CD4-positive, alpha-beta T cell treated with Interleukin-2 at 100 ng/mL for 4 hours (primary cell): ENCODE measurements at regions not wholly inside any gene's neighbourhood (a gene's known extent, or its start where the extent isn't known, plus 50 kb on each side); places are given as distances from the start of the nearest gene placed in this dataset.
"Not testable (repeated sequence)": the region's sequence is repeated elsewhere in the genome, so short reads cannot be mapped to it uniquely, and the experiment has no call there.

Experiments used
- DNase-seq: peaks from one replicate; pipeline ENCODE4 v3.0.0-alpha.2; 2020; ENCODE audit warnings: low spot score

DNA sequence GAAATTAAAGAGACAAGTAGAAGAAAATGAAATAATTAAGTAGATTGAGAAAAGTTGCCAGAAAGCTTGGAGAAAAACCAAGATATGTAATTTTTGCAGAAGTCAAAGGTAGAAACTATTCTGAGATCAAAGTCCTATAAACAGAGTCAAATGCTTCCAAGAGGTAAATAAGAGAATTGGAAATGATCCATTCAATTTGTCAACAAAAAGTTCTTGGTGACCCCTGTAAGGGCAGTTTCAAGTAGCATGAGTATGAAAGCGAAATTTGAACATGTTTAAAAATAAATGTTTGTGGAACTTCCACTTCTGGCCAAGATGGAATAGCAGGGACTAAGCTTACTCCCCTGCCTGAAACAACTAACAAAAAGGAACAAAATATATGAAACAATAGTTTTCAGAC, 562.0 kb downstream of the SMARCA1 start:
- no peak for DNase-seq

DNA sequence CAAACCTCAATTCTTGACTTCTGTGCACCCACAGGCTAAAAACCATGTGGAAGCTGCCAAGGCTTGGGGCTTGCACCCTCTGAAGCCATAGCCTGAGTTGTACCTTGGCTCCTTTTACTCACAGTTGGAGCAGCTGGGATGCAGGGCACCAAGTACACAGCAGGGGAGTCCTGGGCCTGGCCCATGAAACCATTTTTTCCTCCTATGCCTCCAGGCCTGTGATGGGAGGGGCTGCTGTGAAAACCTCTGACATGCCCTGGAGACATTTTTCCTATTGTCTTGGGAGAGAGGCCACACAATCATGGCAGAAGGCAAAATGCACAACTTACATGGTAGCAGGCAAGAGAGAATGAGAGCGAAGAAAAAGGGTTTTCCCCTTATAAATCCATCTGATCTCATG, 568.6 kb downstream of the SMARCA1 start:
- DNase-seq, result not testable (repeated sequence)

DNA sequence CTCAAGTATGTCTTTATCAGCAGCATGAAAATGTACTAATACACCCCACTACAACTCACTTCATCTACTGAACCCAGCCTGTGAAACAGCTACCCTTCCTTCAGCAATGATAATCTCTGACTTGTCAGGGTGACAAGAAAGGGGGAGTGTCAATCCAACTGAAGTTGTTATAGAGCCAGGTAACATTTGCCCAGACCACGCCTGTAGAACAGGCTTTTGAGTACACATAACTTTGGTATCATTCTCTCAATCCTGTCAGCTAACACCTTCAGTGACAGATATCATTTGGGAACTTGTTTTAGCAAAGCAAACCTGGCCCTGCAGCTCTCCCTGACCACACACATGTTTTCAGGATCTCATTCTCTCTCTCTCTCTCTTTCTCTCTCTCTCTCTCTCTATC, 592.2 kb downstream of the SMARCA1 start:
- no peak for DNase-seq

- no peak for DNase-seq
Measured at GRCh38 chrX:128929271-128930057, 593.8 kb downstream of the SMARCA1 start.

GRCh38 chrX:128928636-128929035, 594.7 kb downstream of the SMARCA1 start:
- no peak for DNase-seq

DNA sequence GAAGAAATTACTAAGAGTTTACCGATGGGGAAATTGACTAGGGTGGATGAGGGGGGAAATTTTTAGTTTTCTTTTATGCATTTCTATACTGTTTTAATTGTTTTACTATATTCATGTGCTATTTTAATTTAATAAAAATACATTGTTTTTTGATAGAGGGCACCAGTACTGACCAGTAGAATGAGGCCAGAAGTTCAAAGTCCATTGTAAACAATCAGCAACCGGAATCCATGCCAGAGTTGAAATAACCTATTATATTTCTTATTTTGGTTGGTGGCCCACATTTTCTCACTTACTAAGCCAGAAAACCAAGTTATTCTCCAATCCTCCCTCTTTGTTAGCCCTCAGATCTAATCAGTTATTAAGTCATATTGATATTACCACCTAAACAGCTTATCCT, 595.9 kb downstream of the SMARCA1 start:
- DNase-seq, result no peak

- DNase-seq, result no peak
Measured at GRCh38 chrX:128906753-128907152, 616.5 kb downstream of the SMARCA1 start.

- no peak for DNase-seq
Measured at GRCh38 chrX:128901018-128901417, 622.3 kb downstream of the SMARCA1 start.

DNA sequence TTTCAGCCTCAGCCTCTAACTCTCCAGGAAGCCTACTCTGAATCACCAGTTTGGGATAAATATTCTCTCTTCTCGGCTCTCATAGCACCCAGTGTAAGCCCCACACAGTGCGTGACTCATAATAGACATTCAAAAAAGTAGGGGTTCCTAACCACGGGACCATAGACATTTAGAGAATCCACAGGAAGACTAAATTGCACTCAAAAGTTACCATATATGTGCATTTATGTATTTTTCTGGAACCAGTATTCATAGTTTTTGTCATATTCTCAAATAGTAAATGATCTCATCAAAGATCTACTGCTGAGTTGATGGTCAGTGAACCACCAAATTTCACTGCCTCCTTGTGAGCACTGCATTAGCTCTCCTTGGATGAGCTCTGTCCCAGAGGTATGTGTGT, 625.7 kb downstream of the SMARCA1 start:
- DNase-seq, result no peak

DNA sequence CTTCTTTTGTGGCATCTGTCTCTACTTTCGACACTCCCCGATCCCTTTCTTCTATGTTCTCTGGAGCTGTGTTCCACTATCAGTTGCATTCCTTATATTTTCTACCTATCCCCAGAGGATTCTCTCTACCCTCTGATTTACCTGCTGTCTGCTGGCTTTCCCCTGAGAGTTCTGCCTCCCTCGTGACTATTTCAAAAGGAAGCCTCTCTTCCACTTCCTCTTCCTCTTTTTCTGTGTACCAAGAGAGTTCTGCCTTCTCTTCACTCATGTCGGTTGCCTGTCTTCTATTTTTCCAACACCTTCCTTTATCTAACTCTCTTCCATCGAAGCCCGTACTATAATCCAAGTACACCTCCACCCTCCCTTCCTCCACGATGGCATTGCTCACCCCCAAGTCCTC, 631.7 kb downstream of the SMARCA1 start:
- no peak for DNase-seq

- no peak for DNase-seq
Measured at GRCh38 chrX:128884430-128884829, 638.9 kb downstream of the SMARCA1 start.

DNA sequence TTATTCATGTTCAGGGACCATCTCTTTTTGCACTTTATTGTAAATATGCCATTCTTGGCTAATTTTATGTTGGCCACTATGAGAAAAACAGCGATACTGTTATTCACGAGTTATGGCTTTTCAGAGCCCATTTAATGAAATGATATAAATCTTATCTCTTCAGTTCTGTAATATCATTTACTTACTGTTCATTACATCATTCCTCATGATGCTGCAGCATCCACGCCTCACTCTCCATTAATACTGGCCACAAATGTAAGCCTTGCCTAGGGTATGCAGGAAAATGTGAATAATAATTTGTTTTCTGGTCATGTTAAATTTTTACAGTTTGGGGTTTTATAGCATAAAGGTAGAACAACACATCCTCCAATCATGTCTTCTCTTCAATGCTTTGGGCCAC, 639.6 kb downstream of the SMARCA1 start:
- no peak for DNase-seq

GRCh38 chrX:128870361-128870760, 652.9 kb downstream of the SMARCA1 start:
- DNase-seq, result no peak

GRCh38 chrX:128862557-128862956, 660.7 kb downstream of the SMARCA1 start:
- no peak for DNase-seq

GRCh38 chrX:128848374-128848773, 674.9 kb downstream of the SMARCA1 start:
- DNase-seq, result no peak

- no peak for DNase-seq
Measured at GRCh38 chrX:128846385-128846784, 676.9 kb downstream of the SMARCA1 start.

- DNase-seq, result no peak
Measured at GRCh38 chrX:128818690-128819089, 704.6 kb downstream of the SMARCA1 start.

DNA sequence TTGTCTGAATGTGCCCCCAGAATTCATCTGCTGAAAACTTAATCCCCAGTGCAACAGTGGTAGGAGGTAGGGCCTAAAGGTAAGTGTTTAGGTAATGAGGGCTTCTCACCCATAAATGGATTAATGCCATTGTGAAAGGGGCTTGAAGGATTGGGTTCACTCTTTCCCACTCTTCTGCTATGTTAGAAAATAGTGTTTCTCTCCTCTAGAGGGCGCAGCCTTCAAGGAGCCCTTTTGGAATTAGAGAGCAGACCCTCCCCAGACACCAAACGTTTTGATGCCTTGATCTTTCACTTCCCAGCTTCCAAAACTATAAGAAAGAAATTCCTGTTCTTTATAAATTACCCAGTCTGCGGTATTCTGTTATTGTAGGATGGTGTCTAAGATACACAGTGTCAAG, 706.4 kb downstream of the SMARCA1 start:
- no peak for DNase-seq

- DNase-seq, result no peak
Measured at GRCh38 chrX:128807367-128807766, 715.9 kb downstream of the SMARCA1 start.

DNA sequence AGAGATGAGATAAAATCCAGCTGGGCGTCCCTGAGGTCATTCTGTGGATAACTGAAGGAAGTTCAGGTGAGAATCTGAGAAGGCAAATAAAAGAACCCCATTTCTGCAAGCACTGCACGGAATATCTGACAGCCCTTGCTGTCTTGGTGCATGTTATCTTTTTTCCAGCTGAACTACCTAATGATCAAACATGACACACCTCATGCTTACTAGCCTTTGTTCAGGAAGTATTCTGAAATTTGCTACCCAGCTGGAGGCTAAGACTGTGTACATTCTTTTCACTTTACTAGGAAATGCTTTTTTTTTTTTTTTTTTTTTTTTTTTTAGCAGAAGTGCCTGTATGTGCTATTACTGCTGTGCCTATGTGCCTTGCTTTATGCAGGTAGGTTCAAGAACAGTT, 718.1 kb downstream of the SMARCA1 start:
- DNase-seq, result no peak

GRCh38 chrX:128804828-128805227, 718.5 kb downstream of the SMARCA1 start:
- DNase-seq, result no peak

DNA sequence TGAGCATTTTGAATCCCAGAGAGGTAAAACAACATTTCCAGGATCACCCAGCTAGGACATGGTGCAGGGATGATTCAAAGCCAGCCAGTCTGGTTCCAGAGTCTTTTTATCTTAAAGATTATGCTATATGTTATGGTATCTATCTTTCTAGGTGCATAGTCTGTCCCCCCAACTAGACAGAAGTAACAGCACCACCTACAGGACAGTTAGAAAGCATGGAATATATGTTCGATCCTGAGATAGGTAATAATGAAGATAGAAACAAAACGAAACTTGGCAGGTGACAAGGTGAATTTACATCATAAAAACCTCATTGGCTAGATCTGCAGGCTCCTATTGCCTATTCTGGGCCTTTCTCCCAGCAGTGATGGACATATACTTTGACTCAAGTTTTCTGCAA, 723.2 kb downstream of the SMARCA1 start:
- no peak for DNase-seq

DNA sequence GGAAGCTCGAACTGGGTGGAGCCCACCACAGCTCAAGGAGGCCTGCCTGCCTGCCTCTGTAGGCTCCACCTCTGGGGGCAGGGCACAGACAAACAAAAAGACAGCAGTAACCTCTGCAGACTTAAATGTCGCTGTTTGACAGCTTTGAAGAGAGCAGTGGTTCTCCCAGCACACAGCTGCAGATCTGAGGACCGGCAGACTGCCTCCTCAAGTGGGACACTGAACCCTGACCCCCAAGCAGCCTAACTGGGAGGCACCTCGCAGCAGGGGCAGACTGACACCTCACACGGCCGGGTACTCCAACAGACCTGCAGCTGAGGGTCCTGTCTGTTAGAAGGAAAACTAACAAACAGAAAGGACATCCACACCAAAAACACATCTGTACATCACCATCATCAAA, 730.9 kb upstream of the ACTRT1 start:
- DNase-seq, result not testable (repeated sequence)

GRCh38 chrX:128781506-128781905, 729.3 kb upstream of the ACTRT1 start:
- DNase-seq, result peak; percentile 11
